Neural progenitor cell (in vitro differentiated cells): ENCODE measurements at regions not wholly inside any gene's neighbourhood (a gene's known extent, or its start where the extent isn't known, plus 50 kb on each side); places are given as distances from the start of the nearest gene placed in this dataset.

Experiments used
- DNase-seq: peaks from one replicate; pipeline ENCODE4 v3.0.0-alpha.2; 2016; ENCODE audit warnings: low spot score
- H2AFZ ChIP-seq: fragments of 200-600 bp; sonication (generic); replicated peaks from 2 replicates; pipeline ENCODE4 v1.6.1; 2016; ENCODE audit warnings: antibody characterized with exemption
- H3F3A ChIP-seq: fragments of 200-600 bp; sonication (generic); 2 replicates; pipeline ENCODE4 v1.6.1; 2016; ENCODE audit warnings: antibody characterized with exemption, low read depth
- H3K27ac ChIP-seq: fragments of 200-600 bp; sonication (generic); 2 replicates; pipeline ENCODE4 v1.5.1; 2016; ENCODE audit warnings: mild to moderate bottlenecking
- H3K27me3 ChIP-seq: fragments of 200-600 bp; sonication (generic); 2 replicates; pipeline ENCODE4 v1.6.1; 2016; ENCODE audit warnings: mild to moderate bottlenecking, moderate library complexity
- H3K36me3 ChIP-seq: fragments of 200-600 bp; sonication (generic); 2 replicates; pipeline ENCODE4 v1.5.1; 2016
- H3K4me1 ChIP-seq: fragments of 200-600 bp; sonication (generic); 2 replicates; pipeline ENCODE4 v1.6.1; 2016; ENCODE audit warnings: mixed run types
- H3K4me2 ChIP-seq: fragments of 200-600 bp; sonication (generic); 2 replicates; pipeline ENCODE4 v1.6.1; 2016
- H3K4me3 ChIP-seq: fragments of 200-600 bp; sonication (generic); 2 replicates; pipeline ENCODE4 v1.5.1; 2016
- H3K79me2 ChIP-seq: fragments of 200-600 bp; sonication (generic); 2 replicates; pipeline ENCODE4 v1.6.1; 2016; ENCODE audit warnings: low read depth
- H3K9ac ChIP-seq: fragments of 200-600 bp; sonication (generic); 2 replicates; pipeline ENCODE4 v1.6.1; 2016
- H3K9me3 ChIP-seq: fragments of 200-600 bp; sonication (generic); 2 replicates; pipeline ENCODE4 v1.5.1; 2016; ENCODE audit warnings: low read depth
- H4K20me1 ChIP-seq: fragments of 200-600 bp; sonication (generic); 2 replicates; pipeline ENCODE4 v1.6.1; 2016; ENCODE audit warnings: low read depth
- H3K27ac Mint-ChIP-seq: 3 replicates; pipeline ENCODE4 v1.8.0; 2021; ENCODE audit warnings: mixed read lengths
- H3K27me3 Mint-ChIP-seq: 2 replicates; pipeline ENCODE4 v1.8.0; 2022; ENCODE audit warnings: low read depth, mild to moderate bottlenecking, inconsistent platforms, moderate library complexity, mixed read lengths; ENCODE audit not compliant: insufficient read depth
- H3K36me3 Mint-ChIP-seq: 3 replicates; pipeline ENCODE4 v1.8.0; 2021; ENCODE audit warnings: mixed read lengths
- H3K4me1 Mint-ChIP-seq: 3 replicates; pipeline ENCODE4 v1.8.0; 2021; ENCODE audit warnings: mixed read lengths
- H3K4me3 Mint-ChIP-seq: 3 replicates; pipeline ENCODE4 v1.8.0; 2021; ENCODE audit warnings: mild to moderate bottlenecking, moderate library complexity, mixed read lengths
- H3K9me3 Mint-ChIP-seq: 3 replicates; pipeline ENCODE4 v1.8.0; 2020; ENCODE audit warnings: mixed read lengths
- EZH2 ChIP-seq: fragments of 200-600 bp; sonication (generic); IDR thresholded peaks from 2 replicates; pipeline ENCODE4 v1.6.1; 2017; ENCODE audit warnings: antibody characterized with exemption, mild to moderate bottlenecking, moderate library complexity
- EZH2phosphoT487 ChIP-seq: fragments of 200-600 bp; sonication (generic); IDR thresholded peaks from 2 replicates; pipeline ENCODE4 v1.6.1; 2017; ENCODE audit warnings: antibody characterized with exemption
- TF ChIP-seq, protein P1 (sequence below): fragments of 200-600 bp; sonication (generic); IDR thresholded peaks from 2 replicates; pipeline ENCODE4 v1.5.1; 2017; ENCODE audit warnings: antibody characterized with exemption, mild to moderate bottlenecking

DNA sequence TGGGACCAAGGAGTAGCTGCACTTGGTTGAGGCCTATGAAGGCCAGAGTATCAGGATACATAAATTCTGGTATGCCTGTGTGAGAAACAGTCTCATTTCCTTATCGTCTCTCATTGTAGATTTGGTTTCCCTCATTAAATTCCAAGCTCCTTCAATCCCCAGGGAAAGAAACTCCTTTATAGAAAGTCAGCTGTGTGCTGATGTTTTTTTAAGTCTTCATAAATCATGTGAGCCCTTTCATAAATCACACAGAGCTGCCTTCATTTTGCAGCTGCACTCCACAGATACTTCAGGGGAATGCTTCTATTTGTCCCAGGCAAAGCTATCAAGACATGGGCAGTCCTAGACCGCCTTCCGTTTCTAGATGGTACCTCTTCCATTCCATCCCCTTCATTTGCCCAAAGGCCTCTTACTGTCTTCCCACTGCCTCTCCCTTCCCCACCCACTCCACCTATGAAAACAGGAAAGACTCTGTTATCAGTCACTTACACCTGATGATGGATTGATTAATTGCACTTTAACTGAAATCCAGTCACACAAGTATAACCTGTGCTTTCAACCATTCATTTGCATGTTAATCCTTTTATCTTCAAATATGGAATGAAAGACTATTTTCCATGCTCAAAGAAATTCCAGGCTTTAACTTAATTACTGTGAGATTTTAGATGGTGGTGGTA lies 290.2 kb downstream of the C7orf25 start:
- Histone ChIP-seq H3K36me3 (no peaks in the 10 kb centered on the region), H3F3A (no peaks in the 10 kb centered on the region), H3K79me2 (no peaks in the 10 kb centered on the region), H3K27ac (no peak overlapping the region), H2AFZ (no peak overlapping the region), H3K27me3 (no peaks in the 10 kb centered on the region), H3K9ac (no peak overlapping the region), H3K4me2 (no peak overlapping the region), H3K4me1 (peaks cover 14% of the 10 kb centered on the region), H3K4me3 (no peak overlapping the region), H4K20me1 (no peaks in the 10 kb centered on the region), H3K9me3 (no peaks in the 10 kb centered on the region)
- peaks cover 6% of the 10 kb centered on the region for H3K27me3 Mint-ChIP-seq
- no peak for TF ChIP-seq EZH2
- TF ChIP-seq, protein P1, sequence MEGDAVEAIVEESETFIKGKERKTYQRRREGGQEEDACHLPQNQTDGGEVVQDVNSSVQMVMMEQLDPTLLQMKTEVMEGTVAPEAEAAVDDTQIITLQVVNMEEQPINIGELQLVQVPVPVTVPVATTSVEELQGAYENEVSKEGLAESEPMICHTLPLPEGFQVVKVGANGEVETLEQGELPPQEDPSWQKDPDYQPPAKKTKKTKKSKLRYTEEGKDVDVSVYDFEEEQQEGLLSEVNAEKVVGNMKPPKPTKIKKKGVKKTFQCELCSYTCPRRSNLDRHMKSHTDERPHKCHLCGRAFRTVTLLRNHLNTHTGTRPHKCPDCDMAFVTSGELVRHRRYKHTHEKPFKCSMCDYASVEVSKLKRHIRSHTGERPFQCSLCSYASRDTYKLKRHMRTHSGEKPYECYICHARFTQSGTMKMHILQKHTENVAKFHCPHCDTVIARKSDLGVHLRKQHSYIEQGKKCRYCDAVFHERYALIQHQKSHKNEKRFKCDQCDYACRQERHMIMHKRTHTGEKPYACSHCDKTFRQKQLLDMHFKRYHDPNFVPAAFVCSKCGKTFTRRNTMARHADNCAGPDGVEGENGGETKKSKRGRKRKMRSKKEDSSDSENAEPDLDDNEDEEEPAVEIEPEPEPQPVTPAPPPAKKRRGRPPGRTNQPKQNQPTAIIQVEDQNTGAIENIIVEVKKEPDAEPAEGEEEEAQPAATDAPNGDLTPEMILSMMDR: no peak
- no peak for TF ChIP-seq EZH2phosphoT487
- peaks cover 13% of the 10 kb centered on the region for H3K4me1 Mint-ChIP-seq
- no peaks in the 10 kb centered on the region for H3K9me3 Mint-ChIP-seq
- no peak overlapping the region for H3K4me3 Mint-ChIP-seq
- H3K36me3 Mint-ChIP-seq: no peaks in the 10 kb centered on the region
- H3K27ac Mint-ChIP-seq: no peak overlapping the region
- DNase-seq: no peak

- Histone ChIP-seq H3F3A (no peaks in the 10 kb centered on the region), H3K79me2 (no peaks in the 10 kb centered on the region), H3K27me3 (no peaks in the 10 kb centered on the region), H2AFZ (no peak overlapping the region), H3K9me3 (no peaks in the 10 kb centered on the region), H3K4me2 (no peak overlapping the region), H3K27ac (no peak overlapping the region), H3K4me3 (no peak overlapping the region), H4K20me1 (no peaks in the 10 kb centered on the region), H3K36me3 (no peaks in the 10 kb centered on the region), H3K4me1 (peaks cover 14% of the 10 kb centered on the region), H3K9ac (no peak overlapping the region)
- no peaks in the 10 kb centered on the region for H3K36me3 Mint-ChIP-seq
- no peak overlapping the region for H3K4me3 Mint-ChIP-seq
- H3K27ac Mint-ChIP-seq: no peak overlapping the region
- H3K9me3 Mint-ChIP-seq: no peaks in the 10 kb centered on the region
- TF ChIP-seq, protein P1: no peak
- TF ChIP-seq EZH2phosphoT487 (no peak), EZH2 (no peak)
- peaks cover 13% of the 10 kb centered on the region for H3K4me1 Mint-ChIP-seq
- peaks cover 6% of the 10 kb centered on the region for H3K27me3 Mint-ChIP-seq
- no peak for DNase-seq
Observed at GRCh38 chr7:42618651-42619360, 293.1 kb downstream of the C7orf25 start.

- H4K20me1 ChIP-seq: no peaks in the 10 kb centered on the region
- Mint-ChIP-seq H3K36me3 (no peaks in the 10 kb centered on the region), H3K9me3 (no peaks in the 10 kb centered on the region), H3K27ac (no peak overlapping the region), H3K27me3 (peaks cover 6% of the 10 kb centered on the region), H3K4me1 (peaks cover 13% of the 10 kb centered on the region), H3K4me3 (no peak overlapping the region)
- H3K9me3 ChIP-seq: no peaks in the 10 kb centered on the region
- TF ChIP-seq, protein P1: peak; percentile 51
- TF ChIP-seq EZH2phosphoT487 (no peak), EZH2 (no peak)
- DNase-seq: peak; percentile 66
- no peaks in the 10 kb centered on the region for H3K27me3 ChIP-seq
- H2AFZ ChIP-seq: peak overlapping the region; percentile 92
- H3K4me3 ChIP-seq: no peak overlapping the region
- no peak overlapping the region for H3K9ac ChIP-seq
- peak overlapping the region; percentile 30 for H3K4me2 ChIP-seq
- H3K36me3 ChIP-seq: no peaks in the 10 kb centered on the region
- no peaks in the 10 kb centered on the region for H3K79me2 ChIP-seq
- H3F3A ChIP-seq: no peaks in the 10 kb centered on the region
- no peak overlapping the region for H3K27ac ChIP-seq
- H3K4me1 ChIP-seq: peaks cover 14% of the 10 kb centered on the region
Observed at GRCh38 chr7:42617806-42618457, 293.9 kb downstream of the C7orf25 start.
